Thyroid gland (tissue), 4 donors: ENCODE measurements at regions not wholly inside any gene's neighbourhood (a gene's known extent, or its start where the extent isn't known, plus 50 kb on each side); places are given as distances from the start of the nearest gene placed in this dataset.

ENCODE experiments used
- DNase-seq, 2 donors: peaks; one replicate each; pipeline ENCODE4 v3.0.0-alpha.2; 2019
- H3K27ac ChIP-seq, 3 donors: fragments of 200-600 bp; sonication (generic); 1 replicate in 2 of 3; 2 replicates in 1 of 3; pipeline ENCODE4 v1.5.1; 2016 to 2019; ENCODE audit warnings: mild to moderate bottlenecking in 1 of 3, moderate library complexity in 1 of 3
- H3K27me3 ChIP-seq: fragments of 200-600 bp; sonication (generic); one replicate; pipeline ENCODE4 v1.5.1; 2019
- H3K36me3 ChIP-seq, 2 donors: fragments of 200-600 bp; sonication (generic); one replicate each; pipeline ENCODE4 v1.5.1; 2016 to 2019
- H3K4me1 ChIP-seq, 2 donors: fragments of 200-600 bp; sonication (generic); one replicate each; pipeline ENCODE4 v1.5.1; 2017 to 2019
- H3K4me3 ChIP-seq, 3 donors: fragments of 200-600 bp; sonication (generic); replicated peaks in 1 of 3; 1 replicate in 2 of 3; 2 replicates in 1 of 3; pipeline ENCODE4 v1.5.1; 2016; ENCODE audit warnings: mild to moderate bottlenecking in 1 of 3
- H3K9me3 ChIP-seq: fragments of 200-600 bp; sonication (generic); one replicate; pipeline ENCODE4 v1.5.1; 2017
- POLR2A ChIP-seq, 2 donors: fragments of 450-650 bp; IDR thresholded peaks; one replicate each; pipeline ENCODE4 v1.6.1; 2017; ENCODE audit warnings: antibody characterized with exemption in 2 of 2, mild to moderate bottlenecking in 2 of 2, moderate library complexity in 1 of 2
- WGBS, 2 donors: methylation state at CpG; one replicate each; pipeline ENCODE4 v1.1.5; 2017; 5-methylcytosine and 5-hydroxymethylcytosine counted together
- intact Hi-C: fragments of 100-400 bp; cut with DNase I; formaldehyde crosslinking; loops from one replicate; pipeline ENCODE4 v1.15.1; 2023
- TF ChIP-seq, protein P1 (sequence below), 6 experiments: fragments of 200-600 bp in 3 of 6; fragments of 450-650 bp in 3 of 6; sonication (generic) in 3 of 6; IDR thresholded peaks; one replicate each; pipeline ENCODE4 v1.5.1; 2016 to 2019; ENCODE audit warnings: antibody characterized with exemption in 6 of 6, mild to moderate bottlenecking in 2 of 6, inconsistent platforms in 1 of 6, moderate library complexity in 1 of 6

DNA sequence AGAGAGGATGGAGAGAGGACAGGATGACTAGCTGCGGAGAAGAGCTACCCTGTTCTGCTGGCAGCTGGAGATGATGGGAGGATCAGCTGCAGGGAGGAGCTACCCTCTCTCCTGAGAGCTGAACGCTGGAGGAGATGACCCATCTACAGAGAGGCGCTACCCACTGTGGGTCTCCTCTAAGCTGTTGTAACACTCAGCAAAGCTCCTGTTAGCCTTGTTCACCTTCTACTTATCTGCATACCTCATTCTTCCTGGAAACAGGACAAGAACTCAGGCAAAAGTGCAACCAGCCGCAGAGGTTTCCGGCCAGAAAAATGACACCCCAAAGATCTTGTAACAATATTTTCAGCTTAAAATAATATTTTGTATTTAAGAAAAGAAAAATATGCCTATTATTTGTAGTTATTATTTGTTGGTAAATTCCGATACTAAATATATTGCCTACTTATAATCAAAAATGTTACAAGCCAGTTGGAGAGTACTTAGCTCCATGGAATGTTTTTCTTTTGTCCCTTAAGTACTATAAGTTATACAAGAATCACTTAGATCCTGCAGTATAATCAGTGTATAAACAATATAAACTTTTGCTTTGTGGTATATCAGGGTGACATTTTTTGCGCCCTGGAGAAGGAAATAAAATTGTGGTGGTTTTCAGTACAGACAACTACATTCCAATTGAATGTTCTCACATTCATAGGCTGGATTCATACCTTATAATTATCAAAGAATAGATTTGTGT, 1188.0 kb upstream of the CADM2 start:
- H3K4me1 ChIP-seq = no peaks in the 10 kb centered on the region
- DNase-seq = no peak
- H3K36me3 ChIP-seq = no peaks in the 10 kb centered on the region
- H3K4me3 ChIP-seq = no peak overlapping the region
- WGBS, 2 donors = 77% methylated on average over 7 of the region's 7 CpGs
- no peak overlapping the region for H3K27ac ChIP-seq
- H3K27me3 ChIP-seq = no peaks in the 10 kb centered on the region
- TF ChIP-seq, protein P1, sequence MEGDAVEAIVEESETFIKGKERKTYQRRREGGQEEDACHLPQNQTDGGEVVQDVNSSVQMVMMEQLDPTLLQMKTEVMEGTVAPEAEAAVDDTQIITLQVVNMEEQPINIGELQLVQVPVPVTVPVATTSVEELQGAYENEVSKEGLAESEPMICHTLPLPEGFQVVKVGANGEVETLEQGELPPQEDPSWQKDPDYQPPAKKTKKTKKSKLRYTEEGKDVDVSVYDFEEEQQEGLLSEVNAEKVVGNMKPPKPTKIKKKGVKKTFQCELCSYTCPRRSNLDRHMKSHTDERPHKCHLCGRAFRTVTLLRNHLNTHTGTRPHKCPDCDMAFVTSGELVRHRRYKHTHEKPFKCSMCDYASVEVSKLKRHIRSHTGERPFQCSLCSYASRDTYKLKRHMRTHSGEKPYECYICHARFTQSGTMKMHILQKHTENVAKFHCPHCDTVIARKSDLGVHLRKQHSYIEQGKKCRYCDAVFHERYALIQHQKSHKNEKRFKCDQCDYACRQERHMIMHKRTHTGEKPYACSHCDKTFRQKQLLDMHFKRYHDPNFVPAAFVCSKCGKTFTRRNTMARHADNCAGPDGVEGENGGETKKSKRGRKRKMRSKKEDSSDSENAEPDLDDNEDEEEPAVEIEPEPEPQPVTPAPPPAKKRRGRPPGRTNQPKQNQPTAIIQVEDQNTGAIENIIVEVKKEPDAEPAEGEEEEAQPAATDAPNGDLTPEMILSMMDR (IDR thresholded peaks at IDR 0.05) = no peak
- TF ChIP-seq POLR2A (IDR thresholded peaks at IDR 0.05) = no peak
- H3K9me3 ChIP-seq = no peaks in the 10 kb centered on the region
- intact Hi-C loops = no loop called here

DNA sequence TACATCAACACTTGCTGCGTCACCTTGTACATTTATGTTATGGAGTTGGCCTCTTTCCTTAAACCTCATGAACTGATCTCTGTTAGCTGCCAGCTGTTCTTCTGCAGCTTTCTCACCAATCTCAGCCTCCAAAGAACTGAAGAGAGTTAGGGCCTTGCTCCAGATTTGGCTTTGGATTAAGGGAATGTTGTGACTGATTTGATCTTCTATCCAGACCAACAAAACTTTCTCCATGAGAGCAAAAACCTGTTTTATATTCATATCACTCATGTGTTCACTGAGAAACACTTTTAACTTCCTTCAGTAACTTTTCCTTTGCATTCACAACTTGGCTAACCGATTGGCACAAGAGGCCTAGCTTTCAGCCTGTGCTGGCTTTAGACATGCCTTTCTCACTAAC, 1156.0 kb upstream of the CADM2 start:
- Histone ChIP-seq H3K4me3 (no peak overlapping the region), H3K4me1 (no peaks in the 10 kb centered on the region), H3K9me3 (no peaks in the 10 kb centered on the region), H3K27me3 (no peaks in the 10 kb centered on the region), H3K27ac (no peak overlapping the region), H3K36me3 (no peaks in the 10 kb centered on the region)
- WGBS, 2 donors = 82 to 89% methylated on average over 2 of the region's 2 CpGs
- TF ChIP-seq, protein P1 (IDR thresholded peaks at IDR 0.05) = no peak
- no peak for TF ChIP-seq POLR2A (IDR thresholded peaks at IDR 0.05)
- intact Hi-C loops = no loop called here
- DNase-seq = no peak

DNA sequence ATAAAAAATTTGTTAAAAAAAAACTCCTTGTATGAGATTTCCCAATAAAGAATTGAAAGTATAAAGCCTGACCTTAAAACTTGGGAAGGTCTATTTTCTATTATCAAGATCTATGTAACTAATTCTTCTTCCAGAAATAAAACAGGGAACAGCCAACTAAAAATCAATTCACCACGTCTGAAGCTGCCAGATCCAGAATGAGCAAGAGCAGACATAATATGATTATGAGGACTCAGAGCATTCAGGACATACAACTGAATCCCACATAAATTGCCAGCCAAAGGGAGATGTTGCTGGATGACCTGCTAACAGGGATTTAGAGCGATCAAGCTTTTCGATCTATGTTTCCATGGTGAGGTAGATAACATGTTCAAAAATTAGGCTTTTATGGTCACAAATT, 1151.3 kb upstream of the CADM2 start:
- TF ChIP-seq, protein P1 (IDR thresholded peaks at IDR 0.05) = no peak
- TF ChIP-seq POLR2A (IDR thresholded peaks at IDR 0.05) = no peak
- intact Hi-C loops = no loop called here
- DNase-seq = no peak
- no peaks in the 10 kb centered on the region for H3K9me3 ChIP-seq
- 83 to 84% methylated on average over 3 of the region's 3 CpGs for WGBS, 2 donors
- no peaks in the 10 kb centered on the region for H3K36me3 ChIP-seq
- no peaks in the 10 kb centered on the region for H3K27me3 ChIP-seq
- no peak overlapping the region for H3K27ac ChIP-seq
- no peak overlapping the region for H3K4me3 ChIP-seq
- H3K4me1 ChIP-seq = no peaks in the 10 kb centered on the region

DNA sequence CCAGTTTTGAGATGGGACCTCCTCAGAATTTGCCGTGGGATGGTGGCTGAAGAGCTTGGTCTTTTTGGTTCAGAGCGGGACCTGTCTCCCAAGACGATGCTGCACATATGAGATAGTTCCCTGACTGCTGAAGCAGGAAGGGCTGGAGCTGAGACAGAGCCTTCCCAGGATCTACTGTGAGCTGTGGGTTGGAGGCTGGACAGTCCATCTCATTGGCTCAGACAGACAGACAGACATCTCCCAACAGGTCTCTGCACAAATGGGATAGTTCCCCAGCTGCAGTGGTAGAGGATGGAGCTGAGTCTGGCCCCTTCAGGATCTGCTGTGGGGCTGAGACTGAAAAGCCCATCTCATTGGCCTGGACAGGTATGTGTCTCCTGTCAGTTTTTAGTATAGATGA, 1145.6 kb upstream of the CADM2 start:
- Histone ChIP-seq H3K9me3 (no peaks in the 10 kb centered on the region), H3K27ac (no peak overlapping the region), H3K4me1 (no peaks in the 10 kb centered on the region), H3K27me3 (no peaks in the 10 kb centered on the region), H3K4me3 (no peak overlapping the region), H3K36me3 (no peaks in the 10 kb centered on the region)
- intact Hi-C loops = no loop called here
- TF ChIP-seq, protein P1 (IDR thresholded peaks at IDR 0.05) = no peak
- WGBS, 2 donors = 87 to 100% methylated on average over 2 to 3 of the region's 3 CpGs
- no peak for DNase-seq

DNA sequence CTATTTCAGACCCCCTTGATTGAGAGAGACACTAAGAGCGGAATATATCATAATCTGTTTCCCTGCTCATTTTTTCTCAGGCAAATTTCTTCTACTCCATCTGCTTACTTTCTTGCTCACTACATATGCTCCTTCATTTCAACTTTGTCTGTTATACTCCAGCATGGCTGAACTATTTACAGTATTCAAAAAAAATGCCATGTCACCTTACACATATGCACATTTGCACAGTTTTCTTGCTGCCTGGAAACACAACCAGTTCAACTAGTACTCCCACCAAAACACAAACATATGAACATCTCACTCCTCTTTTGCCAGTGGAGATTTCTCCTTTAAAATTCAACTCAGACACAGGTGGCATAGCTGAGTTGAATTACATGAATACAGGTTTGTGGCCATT, 1142.1 kb upstream of the CADM2 start:
- DNase-seq = no peak
- no peak overlapping the region for H3K4me3 ChIP-seq
- H3K4me1 ChIP-seq = no peaks in the 10 kb centered on the region
- intact Hi-C loops = no loop called here
- H3K9me3 ChIP-seq = no peaks in the 10 kb centered on the region
- WGBS, 2 donors = 92 to 98% methylated on average over 1 of the region's 1 CpG
- no peak for TF ChIP-seq POLR2A (IDR thresholded peaks at IDR 0.05)
- TF ChIP-seq, protein P1 (IDR thresholded peaks at IDR 0.05) = no peak
- H3K27me3 ChIP-seq = no peaks in the 10 kb centered on the region
- no peaks in the 10 kb centered on the region for H3K36me3 ChIP-seq
- no peak overlapping the region for H3K27ac ChIP-seq
